ENCODE measurements at regions not wholly inside any gene's neighbourhood (a gene's known extent, or its start where the extent isn't known, plus 50 kb on each side); places are given as distances from the start of the nearest gene placed in this dataset.
"Not testable (repeated sequence)": the region's sequence is repeated elsewhere in the genome, so short reads cannot be mapped to it uniquely, and the experiment has no call there.

- DNase-seq (ENCODE audit: low read depth in 1 of 2, low spot score in 1 of 2) = no peak
Observed at GRCh38 chr7:110209884-110210283, 881.0 kb upstream of the LRRN3 start.

- DNase-seq (ENCODE audit: low read depth in 1 of 2, low spot score in 1 of 2) = no peak
Observed at GRCh38 chr7:110210941-110211608, 879.9 kb upstream of the LRRN3 start.

GRCh38 chr7:110224643-110225042, 866.3 kb upstream of the LRRN3 start:
- no peak for DNase-seq (ENCODE audit: low read depth in 1 of 2, low spot score in 1 of 2)

- no peak for DNase-seq (ENCODE audit: low read depth in 1 of 2, low spot score in 1 of 2)
Observed at GRCh38 chr7:110246118-110246517, 844.8 kb upstream of the LRRN3 start.

- no peak for DNase-seq (ENCODE audit: low read depth in 1 of 2, low spot score in 1 of 2)
Observed at GRCh38 chr7:110253093-110253492, 837.8 kb upstream of the LRRN3 start.

- no peak for DNase-seq (ENCODE audit: low read depth in 1 of 2, low spot score in 1 of 2)
Observed at GRCh38 chr7:110257673-110258072, 833.3 kb upstream of the LRRN3 start.

GRCh38 chr7:110262251-110262650, 828.7 kb upstream of the LRRN3 start:
- DNase-seq (ENCODE audit: low read depth in 1 of 2, low spot score in 1 of 2) = no peak

- no peak for DNase-seq (ENCODE audit: low read depth in 1 of 2, low spot score in 1 of 2)
Observed at GRCh38 chr7:110264288-110264687, 826.6 kb upstream of the LRRN3 start.

- no peak for DNase-seq (ENCODE audit: low read depth in 1 of 2, low spot score in 1 of 2)
Observed at GRCh38 chr7:110281362-110281761, 809.6 kb upstream of the LRRN3 start.

- DNase-seq (ENCODE audit: low read depth in 1 of 2, low spot score in 1 of 2) = no peak
Observed at GRCh38 chr7:110283056-110283455, 807.9 kb upstream of the LRRN3 start.

- no peak for DNase-seq (ENCODE audit: low read depth in 1 of 2, low spot score in 1 of 2)
Observed at GRCh38 chr7:110291430-110291829, 799.5 kb upstream of the LRRN3 start.

GRCh38 chr7:110296321-110296720, 794.6 kb upstream of the LRRN3 start:
- no peak for DNase-seq (ENCODE audit: low read depth in 1 of 2, low spot score in 1 of 2)

GRCh38 chr7:110307776-110308175, 783.2 kb upstream of the LRRN3 start:
- no peak for DNase-seq (ENCODE audit: low read depth in 1 of 2, low spot score in 1 of 2)

GRCh38 chr7:110308791-110309190, 782.1 kb upstream of the LRRN3 start:
- DNase-seq (ENCODE audit: low read depth in 1 of 2, low spot score in 1 of 2) = no peak

- no peak for DNase-seq (ENCODE audit: low read depth in 1 of 2, low spot score in 1 of 2)
Observed at GRCh38 chr7:110309941-110310340, 781.0 kb upstream of the LRRN3 start.

- DNase-seq (ENCODE audit: low read depth in 1 of 2, low spot score in 1 of 2) = no peak
Observed at GRCh38 chr7:110311556-110311955, 779.4 kb upstream of the LRRN3 start.

GRCh38 chr7:110317541-110318265, 773.2 kb upstream of the LRRN3 start:
- no peak for DNase-seq (ENCODE audit: low read depth in 1 of 2, low spot score in 1 of 2)

- DNase-seq (ENCODE audit: low read depth in 1 of 2, low spot score in 1 of 2) = not testable (repeated sequence)
Observed at GRCh38 chr7:110320285-110320684, 770.6 kb upstream of the LRRN3 start.

GRCh38 chr7:110322796-110323195, 768.1 kb upstream of the LRRN3 start:
- no peak for DNase-seq (ENCODE audit: low read depth in 1 of 2, low spot score in 1 of 2)

- no peak for DNase-seq (ENCODE audit: low read depth in 1 of 2, low spot score in 1 of 2)
Observed at GRCh38 chr7:110326966-110327365, 764.0 kb upstream of the LRRN3 start.

GRCh38 chr7:110336423-110336822, 754.5 kb upstream of the LRRN3 start:
- no peak for DNase-seq (ENCODE audit: low read depth in 1 of 2, low spot score in 1 of 2)

- DNase-seq (ENCODE audit: low read depth in 1 of 2, low spot score in 1 of 2) = no peak
Observed at GRCh38 chr7:110337646-110338045, 753.3 kb upstream of the LRRN3 start.

- no peak for DNase-seq (ENCODE audit: low read depth in 1 of 2, low spot score in 1 of 2)
Observed at GRCh38 chr7:110347081-110347480, 743.8 kb upstream of the LRRN3 start.
